Stimulated activated CD4-positive, alpha-beta T cell treated with anti-CD3 and anti-CD28 coated beads, Interleukin-12 subunit alpha, Interleukin-12 subunit beta, amount 100 ng/mL, for 48 hours (primary cell): ENCODE measurements at regions not wholly inside any gene's neighbourhood (a gene's known extent, or its start where the extent isn't known, plus 50 kb on each side); places are given as distances from the start of the nearest gene placed in this dataset.

ENCODE experiments used
- DNase-seq, 3 donors: peaks; one replicate each; pipeline ENCODE4 v3.0.0-alpha.2; 2020; ENCODE audit warnings: low read depth in 2 of 3, low spot score in 1 of 3

- DNase-seq = no peak
Observed at GRCh38 chr5:152855441-152855840, 450.4 kb upstream of the NMUR2 start.

GRCh38 chr5:152861231-152861630, 456.2 kb upstream of the NMUR2 start:
- no peak for DNase-seq

- DNase-seq = no peak
Observed at GRCh38 chr5:152864447-152864846, 459.4 kb upstream of the NMUR2 start.

GRCh38 chr5:152864991-152865390, 459.9 kb upstream of the NMUR2 start:
- no peak for DNase-seq

GRCh38 chr5:152869971-152870370, 464.9 kb upstream of the NMUR2 start:
- no peak for DNase-seq

GRCh38 chr5:152882621-152883020, 477.5 kb upstream of the NMUR2 start:
- no peak for DNase-seq

- no peak for DNase-seq
Observed at GRCh38 chr5:152883066-152883775, 478.1 kb upstream of the NMUR2 start.

- DNase-seq = no peak
Observed at GRCh38 chr5:152884006-152884405, 478.9 kb upstream of the NMUR2 start.

- DNase-seq = no peak
Observed at GRCh38 chr5:152900332-152900731, 495.3 kb upstream of the NMUR2 start.

GRCh38 chr5:152901754-152902153, 496.7 kb upstream of the NMUR2 start:
- no peak for DNase-seq

- DNase-seq = no peak
Observed at GRCh38 chr5:152905286-152905685, 500.2 kb upstream of the NMUR2 start.

GRCh38 chr5:152907488-152908245, 502.6 kb upstream of the NMUR2 start:
- no peak for DNase-seq

- DNase-seq = no peak
Observed at GRCh38 chr5:152912924-152913323, 507.8 kb upstream of the NMUR2 start.

- DNase-seq = no peak
Observed at GRCh38 chr5:152932621-152933020, 527.5 kb upstream of the NMUR2 start.

- no peak for DNase-seq
Observed at GRCh38 chr5:152933056-152933455, 528.0 kb upstream of the NMUR2 start.

GRCh38 chr5:152938630-152939029, 533.6 kb upstream of the NMUR2 start:
- DNase-seq = no peak

GRCh38 chr5:152942633-152943336, 537.7 kb upstream of the NMUR2 start:
- no peak for DNase-seq

- no peak for DNase-seq
Observed at GRCh38 chr5:152953788-152954483, 536.5 kb upstream of the GRIA1 start.

- DNase-seq = no peak
Observed at GRCh38 chr5:152956943-152957613, 533.4 kb upstream of the GRIA1 start.

GRCh38 chr5:152978141-152978835, 512.2 kb upstream of the GRIA1 start:
- no peak for DNase-seq
